ENCODE measurements at regions not wholly inside any gene's neighbourhood (a gene's known extent, or its start where the extent isn't known, plus 50 kb on each side); places are given as distances from the start of the nearest gene placed in this dataset.

DNA sequence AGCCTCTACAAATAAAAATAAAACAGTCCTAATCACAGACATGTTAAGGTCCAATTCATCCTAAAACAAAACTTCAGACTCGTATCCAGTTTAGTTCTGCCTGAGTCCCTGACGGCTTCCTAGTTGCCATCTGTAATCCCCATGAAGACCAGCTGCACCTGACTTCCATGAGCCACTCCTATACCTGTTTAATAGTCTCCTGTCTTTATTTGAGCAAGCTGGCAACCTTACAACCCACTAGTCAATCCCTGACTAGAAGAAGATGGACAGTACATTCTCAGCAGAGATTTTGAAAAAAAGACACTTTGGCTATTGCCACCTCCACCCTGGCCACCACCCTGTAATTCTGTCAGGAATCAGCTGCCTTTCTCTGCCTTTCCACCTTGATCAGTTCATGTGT lies 197.7 kb downstream of the HIBADH start:
- no peak overlapping the region for H3K9ac ChIP-seq (replicated peaks in 1 of 4; ENCODE audit: extremely low read depth in 1 of 4, low read depth in 3 of 4, low read length in 3 of 4)
- no peak overlapping the region for H3K4me3 ChIP-seq (ENCODE audit: extremely low read depth in 1 of 4, insufficient read depth in 2 of 4, low read depth in 3 of 4, low read length in 4 of 4)
- CTCF ChIA-PET (ENCODE audit: partially characterized antibody), result interaction anchor here (1.5 kb wide), 1 partner anchor 310 kb away, joined by 8 read pairs; no protein-coding TSS in a partner anchor

More for the DNA sequence above, 197.7 kb downstream of the HIBADH start:
- H3K79me2 ChIP-seq (ENCODE audit: control insufficient read depth in 1 of 2, insufficient read depth in 2 of 2, low read length in 2 of 2), result no peaks in the 10 kb centered on the region
- H3K23me2 ChIP-seq (ENCODE audit: low read depth, low read length), result no peaks in the 10 kb centered on the region
- H4K5ac ChIP-seq (ENCODE audit: insufficient read length, low read depth, low read length), result no peak overlapping the region
- no peak overlapping the region for H3K4ac ChIP-seq (replicated peaks; ENCODE audit: insufficient read length, low read depth, low read length)
- no peak overlapping the region for H2BK15ac ChIP-seq (ENCODE audit: low read length)
- H4K91ac ChIP-seq (replicated peaks; ENCODE audit: insufficient read length, low read length), result no peak overlapping the region
- no peak for TF ChIP-seq RFX5 (IDR thresholded peaks at IDR 0.05; ENCODE audit: borderline replicate concordance, low read depth, low read length)
- TF ChIP-seq POU5F1 (IDR thresholded peaks at IDR 0.05; ENCODE audit: low read depth, low read length), result no peak
- no peak for TF ChIP-seq TBP (IDR thresholded peaks at IDR 0.05; ENCODE audit: low read depth, low read length)
- no peak for TF ChIP-seq CTBP2 (IDR thresholded peaks at IDR 0.05; ENCODE audit: borderline replicate concordance, insufficient read depth, insufficient read length, low read length)
- TF ChIP-seq EZH2 (IDR thresholded peaks at IDR 0.05; ENCODE audit: low read depth, low read length, severe bottlenecking), result no peak
- no peak for TF ChIP-seq CBX5 (IDR thresholded peaks at IDR 0.05; ENCODE audit: low read depth, low read length)
- TF ChIP-seq SIRT6 (IDR thresholded peaks at IDR 0.05; ENCODE audit: low read length), result no peak
- TF ChIP-seq ASH2L (IDR thresholded peaks at IDR 0.05; ENCODE audit: low read length), result no peak
- TF ChIP-seq KDM4A (IDR thresholded peaks at IDR 0.05; ENCODE audit: low read depth, low read length, severe bottlenecking), result no peak
- no peak for TF ChIP-seq TAF1 (IDR thresholded peaks at IDR 0.05; ENCODE audit: low read depth, low read length)
- TF ChIP-seq BCL11A (IDR thresholded peaks at IDR 0.05; ENCODE audit: low read depth in 2 of 2, low read length in 2 of 2), result no peak
- FAIRE-seq (no peak), DNase-seq (ENCODE audit: low read depth in 1 of 2, low spot score in 2 of 2) (no peak)
- H4K20me1 ChIP-seq (replicated peaks in 1 of 2; ENCODE audit: control insufficient read depth in 1 of 2, insufficient read depth in 2 of 2, low read length in 2 of 2), result no peaks in the 10 kb centered on the region
- no peak overlapping the region for H2BK20ac ChIP-seq (ENCODE audit: low read length)
- no peaks in the 10 kb centered on the region for H3K36me3 ChIP-seq (ENCODE audit: control insufficient read depth in 2 of 4, insufficient read depth in 4 of 4, low read length in 3 of 4)
- H3K27ac ChIP-seq (ENCODE audit: low read depth, low read length), result no peak overlapping the region
- no peak overlapping the region for H3K4me2 ChIP-seq (ENCODE audit: insufficient read depth in 1 of 2, low read depth in 2 of 2, low read length in 2 of 2)
- peaks cover 0 to 1% (median 0%) of the 10 kb centered on the region in 4 experiments; a peak in 1 of 7 replicates for H3K27me3 ChIP-seq (replicated peaks in 1 of 4; ENCODE audit: control insufficient read depth in 3 of 4, extremely low read depth in 1 of 4, insufficient read depth in 3 of 4, low read length in 3 of 4)
- H2AK5ac ChIP-seq (ENCODE audit: low read depth, low read length), result no peak overlapping the region
- H3K18ac ChIP-seq (ENCODE audit: extremely low read depth, low read length), result no peak overlapping the region
- POLR2A ChIA-PET (ENCODE audit: partially characterized antibody), result no interaction called here
- no peaks in the 10 kb centered on the region for H3K4me1 ChIP-seq (replicated peaks in 1 of 4; ENCODE audit: control insufficient read depth in 3 of 4, insufficient read depth in 4 of 4, low read length in 3 of 4)
- 97% methylated on average over 2 of the region's 2 CpGs; no CpG with 5 or more reads in 1 of the 2 experiments for WGBS, 2 experiments (ENCODE audit: extremely low coverage in 1 of 2, insufficient coverage in 1 of 2, insufficient read length in 1 of 2, insufficient replicate concordance in 2 of 2, low coverage in 1 of 2, low lambda C conversion rate in 2 of 2, missing lambda C conversion rate in 1 of 2)
- H3K79me1 ChIP-seq (ENCODE audit: low read depth, low read length), result no peaks in the 10 kb centered on the region
- no peak overlapping the region for H3K56ac ChIP-seq (replicated peaks; ENCODE audit: insufficient read length, low read depth, low read length)
- no peak overlapping the region for H2BK120ac ChIP-seq (replicated peaks; ENCODE audit: low read depth, low read length)
- H3K23ac ChIP-seq (ENCODE audit: insufficient read length), result no peak overlapping the region
- H3K14ac ChIP-seq (ENCODE audit: insufficient read length), result no peak overlapping the region
- no peak overlapping the region for H4K8ac ChIP-seq (ENCODE audit: extremely low read depth, insufficient read depth, low read length)
- no peak overlapping the region for H2BK5ac ChIP-seq (ENCODE audit: low read depth, low read length)
- no peaks in the 10 kb centered on the region for H3K9me3 ChIP-seq (ENCODE audit: insufficient read depth in 2 of 2, low read depth in 1 of 2, low read length in 1 of 2)
- no peak overlapping the region for H2BK12ac ChIP-seq (ENCODE audit: low read depth, low read length)
- no peak overlapping the region for H2AFZ ChIP-seq (ENCODE audit: low read length)
